PC-9 (cell line): ENCODE measurements at regions not wholly inside any gene's neighbourhood (a gene's known extent, or its start where the extent isn't known, plus 50 kb on each side); places are given as distances from the start of the nearest gene placed in this dataset.
"Not testable (repeated sequence)": the region's sequence is repeated elsewhere in the genome, so short reads cannot be mapped to it uniquely, and the experiment has no call there.

Experiments
- BruUV-seq: library from RNA; stranded (reverse); fragments of 400-500 nt; replicated peaks from 2 replicates; lab custom pipeline; 2021; lab: Mats Ljungman, UMichigan
- CTCF ChIA-PET: fragments of 300-600 bp; sonication (Branson Sonifier 250); formaldehyde crosslinking; loops from one replicate; lab custom pipeline; 2022; ENCODE audit warnings: antibody characterized with exemption; lab: Charles Lee
- POLR2A ChIA-PET: fragments of 300-600 bp; sonication (Branson Sonifier 250); formaldehyde crosslinking; loops from one replicate; lab custom pipeline; 2022; ENCODE audit warnings: antibody characterized with exemption; ENCODE audit not compliant: unreplicated experiment; lab: Charles Lee
- DNase-seq, 2 experiments: peaks; one replicate each; pipeline versions ENCODE4 v3.0.0 to v3.0.0-alpha.2; 2015 to 2022; ENCODE audit warnings: mixed read lengths in 1 of 2
- H2AFZ ChIP-seq: fragments of 200-600 bp; sonication (generic); 2 replicates; pipeline ENCODE4 v1.8.1; 2017; ENCODE audit warnings: antibody characterized with exemption
- H3F3A ChIP-seq: fragments of 200-600 bp; sonication (generic); 2 replicates; pipeline ENCODE4 v1.8.1; 2017; ENCODE audit warnings: antibody characterized with exemption, mild to moderate bottlenecking, low read depth; ENCODE audit not compliant: insufficient read depth
- H3K27ac ChIP-seq: fragments of 200-600 bp; sonication (generic); 2 replicates; pipeline ENCODE4 v1.6.1; 2016; ENCODE audit warnings: mixed run types
- H3K27me3 ChIP-seq: fragments of 200-600 bp; sonication (generic); 2 replicates; pipeline ENCODE4 v1.6.1; 2016; ENCODE audit warnings: low read depth, mixed run types; ENCODE audit not compliant: insufficient read depth
- H3K36me3 ChIP-seq: fragments of 200-600 bp; sonication (generic); 2 replicates; pipeline ENCODE4 v1.6.1; 2016; ENCODE audit warnings: low read depth, mixed run types
- H3K4me1 ChIP-seq: fragments of 200-600 bp; sonication (generic); replicated peaks from 2 replicates; pipeline ENCODE4 v1.6.1; 2016; ENCODE audit warnings: mixed run types; ENCODE audit not compliant: insufficient read depth
- H3K4me2 ChIP-seq: fragments of 200-600 bp; sonication (generic); 2 replicates; pipeline ENCODE4 v1.6.1; 2017; ENCODE audit warnings: mixed run types
- H3K4me3 ChIP-seq: fragments of 200-600 bp; sonication (generic); 2 replicates; pipeline ENCODE4 v1.6.1; 2016; ENCODE audit warnings: mixed run types
- H3K79me2 ChIP-seq: fragments of 200-600 bp; sonication (generic); 2 replicates; pipeline ENCODE4 v1.6.1; 2017; ENCODE audit warnings: low read depth, mixed run types
- H3K9me2 ChIP-seq: fragments of 200-600 bp; sonication (generic); 2 replicates; pipeline ENCODE4 v1.8.1; 2017; ENCODE audit warnings: mild to moderate bottlenecking; ENCODE audit not compliant: insufficient read depth
- H3K9me3 ChIP-seq: fragments of 200-600 bp; sonication (generic); 2 replicates; pipeline ENCODE4 v1.8.1; 2016; ENCODE audit warnings: low read depth; ENCODE audit not compliant: insufficient read depth
- H4K20me1 ChIP-seq: fragments of 200-600 bp; sonication (generic); 2 replicates; pipeline ENCODE4 v1.8.1; 2017; ENCODE audit not compliant: insufficient read depth
- CTCF ChIP-seq: fragments of 200-600 bp; sonication (generic); conservative IDR thresholded peaks from 2 replicates; pipeline ENCODE4 v1.6.1; 2017; ENCODE audit warnings: mixed run types, antibody characterized with exemption, mild to moderate bottlenecking, moderate library complexity
- EZH2 ChIP-seq: fragments of 200-600 bp; sonication (generic); IDR thresholded peaks from 2 replicates; pipeline ENCODE4 v1.8.0; 2017; ENCODE audit warnings: antibody characterized with exemption, low read depth
- intact Hi-C: fragments of 100-400 bp; cut with micrococcal nuclease; formaldehyde crosslinking; loops from one replicate; pipeline ENCODE4 v1.10.0; 2022; ENCODE audit not compliant: unreplicated experiment

- CTCF ChIA-PET = no interaction called here
- H3K4me3 ChIP-seq = no peak overlapping the region
- TF ChIP-seq CTCF (no peak), EZH2 (no peak)
- no peak overlapping the region for H3K27ac ChIP-seq
- H3K4me2 ChIP-seq = no peak overlapping the region
- H3K4me1 ChIP-seq = peaks cover 9% of the 10 kb centered on the region
- H3K9me2 ChIP-seq = no peaks in the 10 kb centered on the region
- H4K20me1 ChIP-seq = no peaks in the 10 kb centered on the region
- DNase-seq = no peak
- POLR2A ChIA-PET = no interaction called here
- no TSS peak for BruUV-seq
- H2AFZ ChIP-seq = no peak overlapping the region
- no peaks in the 10 kb centered on the region for H3K9me3 ChIP-seq
- H3K79me2 ChIP-seq = no peaks in the 10 kb centered on the region
- H3F3A ChIP-seq = 0 out of 2 replicates have a peak, but pooled peaks cover 4% of the 10 kb centered on the region
- H3K36me3 ChIP-seq = no peaks in the 10 kb centered on the region
- intact Hi-C loops = loop anchor here (5.0 kb wide), 1 partner anchor 297 kb away; the partner anchor contains the start of gene PPP3CA
- H3K27me3 ChIP-seq = no peaks in the 10 kb centered on the region
Measured at GRCh38 chr4:101644516-101644915, 146.0 kb upstream of the BANK1 start.

- Histone ChIP-seq H3K79me2 (no peaks in the 10 kb centered on the region), H3K4me3 (no peak overlapping the region), H3K36me3 (no peaks in the 10 kb centered on the region), H2AFZ (no peak overlapping the region), H3F3A (0 out of 2 replicates have a peak, but pooled peaks cover 4% of the 10 kb centered on the region), H3K4me2 (no peak overlapping the region), H4K20me1 (no peaks in the 10 kb centered on the region), H3K9me2 (no peaks in the 10 kb centered on the region), H3K9me3 (no peaks in the 10 kb centered on the region), H3K4me1 (peaks cover 8% of the 10 kb centered on the region), H3K27me3 (no peaks in the 10 kb centered on the region), H3K27ac (no peak overlapping the region)
- TF ChIP-seq CTCF = no peak
- TF ChIP-seq EZH2 = no peak
- POLR2A ChIA-PET = no interaction called here
- CTCF ChIA-PET = no interaction called here
- no TSS peak for BruUV-seq
- intact Hi-C loops = loop anchor here (5.0 kb wide), 1 partner anchor 296 kb away; the partner anchor contains the start of gene PPP3CA
- DNase-seq = peak; percentile 5 to 77
Measured at GRCh38 chr4:101643186-101643837, 147.2 kb upstream of the BANK1 start.

- DNase-seq, H3K4me3 ChIP-seq, H3K36me3 ChIP-seq, H4K20me1 ChIP-seq, H3K27me3 ChIP-seq, H3K4me1 ChIP-seq, POLR2A ChIA-PET, H3K4me2 ChIP-seq, H2AFZ ChIP-seq, H3F3A ChIP-seq, BruUV-seq, CTCF ChIA-PET, H3K9me2 ChIP-seq, intact Hi-C loops, H3K27ac ChIP-seq, H3K9me3 ChIP-seq, H3K79me2 ChIP-seq: not testable (repeated sequence)
Measured at GRCh38 chr4:101632766-101633165, 157.8 kb upstream of the BANK1 start.
